ENCODE measurements at regions not wholly inside any gene's neighbourhood (a gene's known extent, or its start where the extent isn't known, plus 50 kb on each side); places are given as distances from the start of the nearest gene placed in this dataset.
"Not testable (repeated sequence)": the region's sequence is repeated elsewhere in the genome, so short reads cannot be mapped to it uniquely, and the experiment has no call there.

DNA sequence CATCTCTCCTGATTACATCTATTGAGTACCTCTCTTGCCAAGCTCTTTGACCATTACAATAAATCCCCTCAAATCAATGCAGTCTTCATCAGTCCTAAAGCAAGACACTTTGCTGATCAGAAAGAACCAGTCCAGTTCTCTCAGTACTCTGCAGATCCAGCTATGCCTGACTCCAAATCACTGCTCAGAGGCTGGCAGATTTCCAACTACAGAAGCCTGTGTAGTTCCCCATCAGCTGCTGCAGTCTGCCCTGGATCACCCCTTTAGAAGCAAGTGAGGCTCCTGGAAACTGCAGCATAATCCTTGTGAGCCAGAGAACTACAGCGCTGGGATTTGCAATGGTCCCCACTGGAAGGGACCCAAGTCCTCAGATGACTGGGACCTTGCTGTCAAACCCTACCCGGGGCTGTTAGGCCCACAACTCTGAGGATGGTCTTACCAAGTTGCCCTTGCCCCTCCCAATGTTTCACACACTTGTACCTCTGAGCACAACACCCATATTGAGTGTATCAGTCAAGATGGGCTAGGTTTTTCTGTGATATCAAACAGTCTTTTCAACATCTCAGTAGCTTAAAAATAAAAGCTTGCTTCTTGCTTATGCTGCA is 81.9 kb upstream of the TOPAZ1 start:
- H3K4me3 ChIP-seq (ENCODE audit: low read depth, low read length) = no peak overlapping the region
- DNase-seq (ENCODE audit: low read depth) = no peak
- TF ChIP-seq, protein P1, sequence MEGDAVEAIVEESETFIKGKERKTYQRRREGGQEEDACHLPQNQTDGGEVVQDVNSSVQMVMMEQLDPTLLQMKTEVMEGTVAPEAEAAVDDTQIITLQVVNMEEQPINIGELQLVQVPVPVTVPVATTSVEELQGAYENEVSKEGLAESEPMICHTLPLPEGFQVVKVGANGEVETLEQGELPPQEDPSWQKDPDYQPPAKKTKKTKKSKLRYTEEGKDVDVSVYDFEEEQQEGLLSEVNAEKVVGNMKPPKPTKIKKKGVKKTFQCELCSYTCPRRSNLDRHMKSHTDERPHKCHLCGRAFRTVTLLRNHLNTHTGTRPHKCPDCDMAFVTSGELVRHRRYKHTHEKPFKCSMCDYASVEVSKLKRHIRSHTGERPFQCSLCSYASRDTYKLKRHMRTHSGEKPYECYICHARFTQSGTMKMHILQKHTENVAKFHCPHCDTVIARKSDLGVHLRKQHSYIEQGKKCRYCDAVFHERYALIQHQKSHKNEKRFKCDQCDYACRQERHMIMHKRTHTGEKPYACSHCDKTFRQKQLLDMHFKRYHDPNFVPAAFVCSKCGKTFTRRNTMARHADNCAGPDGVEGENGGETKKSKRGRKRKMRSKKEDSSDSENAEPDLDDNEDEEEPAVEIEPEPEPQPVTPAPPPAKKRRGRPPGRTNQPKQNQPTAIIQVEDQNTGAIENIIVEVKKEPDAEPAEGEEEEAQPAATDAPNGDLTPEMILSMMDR (IDR thresholded peaks at IDR 0.05; ENCODE audit: insufficient read depth, low read depth, low read length, missing control alignments) = no peak

DNA sequence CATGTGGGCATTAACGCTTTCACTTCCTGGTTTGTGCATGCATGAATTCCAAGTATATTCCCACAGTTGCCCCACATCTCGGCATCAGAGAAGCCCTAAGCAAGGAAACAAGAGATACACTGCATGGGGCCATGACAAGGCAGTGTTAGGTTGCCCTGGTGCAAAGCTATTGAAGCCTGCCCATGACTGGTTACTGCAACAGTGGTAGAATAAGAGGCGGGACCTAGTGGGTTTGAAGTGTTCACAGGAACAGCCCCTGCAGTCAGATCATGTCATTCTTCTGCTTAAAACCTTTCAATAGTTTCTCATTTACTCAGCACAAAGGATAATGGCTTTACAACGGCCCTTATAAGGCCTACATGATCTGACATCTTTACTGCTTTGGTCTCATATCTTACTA is 80.9 kb upstream of the TOPAZ1 start:
- TF ChIP-seq, protein P1 (IDR thresholded peaks at IDR 0.05; ENCODE audit: insufficient read depth, low read depth, low read length, missing control alignments) = no peak
- DNase-seq (ENCODE audit: low read depth) = no peak
- no peak overlapping the region for H3K4me3 ChIP-seq (ENCODE audit: low read depth, low read length)

DNA sequence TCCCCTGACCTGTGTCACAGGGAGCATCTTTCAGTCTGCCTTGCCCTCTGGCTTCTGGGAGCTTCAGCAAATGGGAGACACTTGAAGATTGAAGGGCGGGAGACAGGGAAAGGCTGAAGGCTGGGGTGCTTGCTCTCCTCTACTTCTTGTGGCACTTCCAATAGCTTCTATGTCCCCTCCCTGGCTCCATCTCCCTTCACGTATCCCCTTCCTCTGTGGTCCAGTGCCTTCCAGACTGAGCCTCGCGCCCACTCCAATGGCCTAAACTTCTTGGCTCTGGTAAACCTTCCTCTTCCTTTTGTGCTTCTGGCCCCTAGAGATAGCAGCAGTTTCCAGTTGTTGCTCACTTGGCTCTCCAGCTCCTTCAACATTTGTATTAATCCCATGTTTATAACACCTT is 69.8 kb upstream of the TOPAZ1 start:
- TF ChIP-seq, protein P1 (IDR thresholded peaks at IDR 0.05; ENCODE audit: insufficient read depth, low read depth, low read length, missing control alignments) = no peak
- no peak for DNase-seq (ENCODE audit: low read depth)
- H3K4me3 ChIP-seq (ENCODE audit: low read depth, low read length) = no peak overlapping the region

DNA sequence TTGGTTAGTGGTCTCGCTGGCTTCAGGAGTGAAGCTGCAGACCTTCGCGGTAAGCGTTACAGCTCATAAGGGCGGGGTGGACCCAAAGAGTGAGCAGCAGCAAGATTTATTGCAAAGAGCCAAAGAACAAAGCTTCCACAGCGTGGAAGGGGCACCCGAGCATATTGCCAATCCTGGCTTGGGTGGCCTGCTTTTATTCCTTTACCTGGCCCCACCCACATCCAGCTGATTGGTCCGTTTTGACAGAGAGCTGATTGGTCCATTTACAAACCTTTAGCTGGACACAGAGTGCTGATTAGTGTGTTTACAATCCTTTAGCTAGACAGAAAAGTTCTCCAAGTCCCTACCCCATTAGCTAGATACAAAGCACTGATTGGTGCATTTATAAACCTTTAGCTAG is 69.0 kb upstream of the TOPAZ1 start:
- not testable (repeated sequence) for DNase-seq (ENCODE audit: low read depth); H3K4me3 ChIP-seq (ENCODE audit: low read depth, low read length)

DNA sequence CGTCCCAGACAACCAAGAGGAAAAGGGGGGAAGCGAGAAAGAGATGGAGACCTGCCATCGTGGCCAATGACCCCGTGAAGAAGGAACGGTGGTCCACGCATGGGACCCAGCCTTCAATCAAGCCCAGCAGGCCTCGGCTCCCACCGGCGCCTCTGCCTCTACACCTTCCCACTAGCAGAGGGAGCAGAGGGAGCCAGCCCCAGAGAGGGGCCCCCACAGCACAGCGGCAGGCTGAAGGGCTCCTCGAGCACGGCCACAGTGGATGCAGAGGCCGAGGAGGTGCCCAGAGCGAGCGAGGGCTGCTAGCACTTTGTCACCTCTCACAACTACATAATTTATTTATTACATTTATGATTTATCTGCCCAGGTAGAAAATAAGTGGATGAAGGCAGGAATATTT is 68.4 kb upstream of the TOPAZ1 start:
- no peak overlapping the region for H3K4me3 ChIP-seq (ENCODE audit: low read depth, low read length)
- no peak for DNase-seq (ENCODE audit: low read depth)

DNA sequence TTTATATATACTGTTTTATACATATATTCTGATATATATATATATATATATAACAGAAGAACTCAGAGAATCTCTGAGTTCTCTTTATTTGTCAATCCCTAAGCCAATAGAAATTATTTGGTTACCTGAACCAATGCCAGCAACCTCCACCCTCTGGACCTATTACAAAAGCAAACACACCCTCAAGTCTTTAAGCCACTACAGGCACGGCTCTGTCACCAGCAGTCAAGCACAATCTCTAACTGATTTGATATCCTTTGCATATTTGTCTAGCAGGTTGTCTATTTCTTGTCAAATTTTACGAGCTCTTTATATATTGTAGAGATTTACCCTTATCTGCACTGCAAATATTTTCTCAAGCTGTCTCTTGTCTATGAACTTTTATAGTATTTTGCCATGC is 66.6 kb upstream of the TOPAZ1 start:
- DNase-seq (ENCODE audit: low read depth) = no peak
- TF ChIP-seq, protein P1 (IDR thresholded peaks at IDR 0.05; ENCODE audit: insufficient read depth, low read depth, low read length, missing control alignments) = no peak
- H3K4me3 ChIP-seq (ENCODE audit: low read depth, low read length) = no peak overlapping the region

More for the DNA sequence above, 68.4 kb upstream of the TOPAZ1 start:
- TF ChIP-seq, protein P1 (IDR thresholded peaks at IDR 0.05; ENCODE audit: insufficient read depth, low read depth, low read length, missing control alignments) = no peak

DNA sequence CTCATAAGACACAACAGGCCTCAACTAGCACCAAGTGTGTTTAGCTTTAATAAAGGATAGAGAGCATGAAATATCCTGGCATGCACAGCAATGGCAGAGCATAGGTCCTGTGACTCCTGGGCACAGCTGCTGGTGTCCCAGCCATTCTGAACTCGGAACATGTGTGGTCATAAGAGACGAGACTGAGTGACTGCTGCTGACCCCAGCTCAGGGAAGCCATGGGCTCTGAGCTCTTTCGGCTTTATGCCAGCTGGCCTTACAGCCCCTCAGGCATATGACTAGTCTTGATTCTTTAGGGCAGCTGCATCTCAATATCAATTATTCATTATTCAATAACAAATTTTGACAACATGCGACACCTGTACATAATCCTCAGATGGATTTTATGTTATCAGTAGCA is 62.4 kb upstream of the TOPAZ1 start:
- TF ChIP-seq, protein P1 (IDR thresholded peaks at IDR 0.05; ENCODE audit: insufficient read depth, low read depth, low read length, missing control alignments) = no peak
- H3K4me3 ChIP-seq (ENCODE audit: low read depth, low read length) = no peak overlapping the region

More for the DNA sequence above, 62.4 kb upstream of the TOPAZ1 start:
- DNase-seq (ENCODE audit: low read depth) = no peak
